Parathyroid adenoma (tissue), 2 donors: ENCODE measurements at regions not wholly inside any gene's neighbourhood (a gene's known extent, or its start where the extent isn't known, plus 50 kb on each side); places are given as distances from the start of the nearest gene placed in this dataset.

Experiments used
- H2AFZ ChIP-seq: fragments of 300-600 bp; sonication (generic); one replicate; pipeline ENCODE4 v1.7.0; 2017; ENCODE audit warnings: antibody characterized with exemption, mild to moderate bottlenecking
- H3K27ac ChIP-seq: fragments of 300-600 bp; sonication (generic); one replicate; pipeline ENCODE4 v1.7.0; 2017
- H3K27me3 ChIP-seq: fragments of 300-600 bp; sonication (generic); one replicate; pipeline ENCODE4 v1.7.0; 2017; ENCODE audit warnings: low read length; ENCODE audit not compliant: control insufficient read depth, insufficient read depth
- H3K36me3 ChIP-seq: fragments of 300-600 bp; sonication (generic); one replicate; pipeline ENCODE4 v1.7.0; 2017; ENCODE audit warnings: low read length; ENCODE audit not compliant: control insufficient read depth, insufficient read depth
- H3K4me1 ChIP-seq: fragments of 300-600 bp; sonication (generic); one replicate; pipeline ENCODE4 v1.7.0; 2017; ENCODE audit warnings: control low read depth
- H3K4me2 ChIP-seq: fragments of 300-600 bp; sonication (generic); one replicate; pipeline ENCODE4 v1.7.0; 2017; ENCODE audit warnings: low read length
- H3K4me3 ChIP-seq: fragments of 300-600 bp; sonication (generic); one replicate; pipeline ENCODE4 v1.7.0; 2017; ENCODE audit warnings: low read depth, low read length
- H3K79me2 ChIP-seq: fragments of 300-600 bp; sonication (generic); one replicate; pipeline ENCODE4 v1.7.0; 2017; ENCODE audit warnings: control low read depth
- H3K9ac ChIP-seq: fragments of 300-600 bp; sonication (generic); one replicate; pipeline ENCODE4 v1.7.0; 2017; ENCODE audit warnings: mild to moderate bottlenecking
- H3K9me3 ChIP-seq: fragments of 300-600 bp; sonication (generic); one replicate; pipeline ENCODE4 v1.7.0; 2017; ENCODE audit warnings: low read length; ENCODE audit not compliant: control insufficient read depth
- CTCF ChIP-seq: fragments of 300-600 bp; sonication (generic); IDR thresholded peaks from one replicate; pipeline ENCODE4 v1.7.0; 2017; ENCODE audit warnings: antibody characterized with exemption, mild to moderate bottlenecking
- donor health status: primary hyperparathyroidism.

- Histone ChIP-seq H3K36me3 (no peaks in the 10 kb centered on the region), H3K27ac (no peak overlapping the region), H3K79me2 (no peaks in the 10 kb centered on the region), H3K4me1 (no peaks in the 10 kb centered on the region), H3K9me3 (no peaks in the 10 kb centered on the region), H2AFZ (no peak overlapping the region), H3K4me3 (no peak overlapping the region), H3K27me3 (no peaks in the 10 kb centered on the region), H3K9ac (no peak overlapping the region), H3K4me2 (no peak overlapping the region)
- TF ChIP-seq CTCF = no peak
Measured at GRCh38 chr1:91589437-91589836, 88.8 kb downstream of the CDC7 start.

DNA sequence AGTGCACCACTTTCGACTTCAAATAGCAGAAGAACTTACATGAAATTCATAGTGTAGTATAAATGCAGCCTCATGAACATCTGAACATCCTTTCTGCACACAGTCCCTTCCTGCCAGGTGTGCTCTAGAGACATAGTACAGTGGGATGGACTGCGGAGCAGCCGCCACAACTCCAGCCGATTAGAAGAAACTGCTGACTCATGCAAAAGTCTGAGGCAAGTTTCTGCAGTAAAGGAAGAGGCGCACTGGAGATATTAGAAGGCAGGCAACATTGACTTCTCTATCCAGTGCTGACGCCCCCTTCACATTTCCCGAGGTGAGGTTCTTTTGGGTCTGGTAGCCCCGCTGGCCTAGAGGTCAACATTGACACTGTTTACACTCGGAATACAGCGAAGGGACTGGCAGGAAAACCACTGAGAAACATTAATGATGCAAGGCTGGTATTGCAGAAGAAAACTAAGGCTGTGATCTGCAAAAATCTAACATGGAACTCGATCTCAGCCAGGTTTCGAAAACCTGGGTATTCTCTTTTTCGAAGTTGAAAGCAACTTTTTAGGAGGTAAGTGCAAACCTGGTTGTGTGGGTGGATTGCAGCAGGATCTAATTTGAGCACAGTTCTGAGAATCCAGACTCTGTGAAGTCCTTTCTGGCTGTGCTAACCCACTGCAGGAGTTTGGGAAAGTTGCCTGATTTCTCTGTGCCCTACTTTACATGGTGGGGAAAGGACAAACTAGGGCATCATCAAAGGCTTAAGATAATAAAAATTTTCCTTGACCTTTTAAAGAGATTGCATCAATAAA, 90.7 kb downstream of the CDC7 start:
- no peak for TF ChIP-seq CTCF
- Histone ChIP-seq H3K9me3 (no peaks in the 10 kb centered on the region), H2AFZ (no peak overlapping the region), H3K27me3 (no peaks in the 10 kb centered on the region), H3K4me1 (no peaks in the 10 kb centered on the region), H3K9ac (no peak overlapping the region), H3K79me2 (no peaks in the 10 kb centered on the region), H3K4me3 (no peak overlapping the region), H3K4me2 (no peak overlapping the region), H3K36me3 (no peaks in the 10 kb centered on the region), H3K27ac (no peak overlapping the region)

DNA sequence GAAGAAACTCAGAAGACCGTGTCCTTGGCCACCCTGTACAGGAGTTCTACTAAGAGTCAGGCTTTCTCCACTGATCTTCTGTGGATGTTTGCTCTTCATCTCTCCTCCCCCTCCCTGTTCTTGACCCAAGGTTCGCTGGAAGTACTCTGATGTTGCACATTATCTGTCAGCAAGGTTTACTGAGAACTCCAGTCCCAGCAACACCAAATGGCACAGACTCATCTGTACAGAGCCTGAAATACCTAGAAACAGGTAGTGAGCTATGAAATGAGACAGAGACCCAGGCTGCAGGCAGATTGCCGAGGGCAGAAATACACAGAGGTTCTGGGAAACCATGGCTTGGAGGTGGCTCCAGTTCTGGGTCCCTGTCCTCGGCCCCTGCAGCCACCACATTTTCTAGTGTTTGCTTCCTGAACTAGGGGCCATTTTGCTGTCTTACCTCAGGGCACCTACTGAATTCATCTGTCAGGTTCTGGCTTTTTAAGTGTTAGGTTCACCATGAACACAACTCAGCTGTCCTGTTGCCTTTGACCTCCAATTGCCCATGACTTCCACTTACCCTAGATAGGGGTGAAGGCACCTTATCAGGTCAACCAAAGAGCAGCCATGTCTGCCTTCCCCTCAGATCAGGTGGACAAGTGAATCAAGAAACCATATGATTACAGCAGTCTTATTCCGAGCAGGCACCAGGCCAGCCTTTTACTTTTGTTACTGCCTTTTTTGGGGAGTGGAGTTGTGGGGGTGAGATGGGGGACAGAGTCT, 92.2 kb downstream of the CDC7 start:
- Histone ChIP-seq H3K79me2 (no peaks in the 10 kb centered on the region), H3K36me3 (no peaks in the 10 kb centered on the region), H3K4me1 (no peaks in the 10 kb centered on the region), H3K9me3 (no peaks in the 10 kb centered on the region), H3K4me3 (no peak overlapping the region), H3K27ac (no peak overlapping the region), H3K27me3 (no peaks in the 10 kb centered on the region), H2AFZ (no peak overlapping the region), H3K4me2 (no peak overlapping the region), H3K9ac (no peak overlapping the region)
- no peak for TF ChIP-seq CTCF

GRCh38 chr1:91594383-91595055, 93.9 kb downstream of the CDC7 start:
- no peak overlapping the region for H3K4me3 ChIP-seq
- H3K79me2 ChIP-seq = no peaks in the 10 kb centered on the region
- H3K4me2 ChIP-seq = no peak overlapping the region
- no peak overlapping the region for H2AFZ ChIP-seq
- H3K9me3 ChIP-seq = no peaks in the 10 kb centered on the region
- H3K36me3 ChIP-seq = no peaks in the 10 kb centered on the region
- no peak overlapping the region for H3K27ac ChIP-seq
- H3K9ac ChIP-seq = no peak overlapping the region
- no peak for TF ChIP-seq CTCF
- H3K27me3 ChIP-seq = no peaks in the 10 kb centered on the region
- no peaks in the 10 kb centered on the region for H3K4me1 ChIP-seq
